ENCODE measurements at regions not wholly inside any gene's neighbourhood (a gene's known extent, or its start where the extent isn't known, plus 50 kb on each side); places are given as distances from the start of the nearest gene placed in this dataset.

GRCh38 chr11:134749040-134749839, 337.2 kb upstream of the B3GAT1 start:
- TF ChIP-seq MAX (IDR thresholded peaks at IDR 0.05) = no peak
- TF ChIP-seq CTCF (IDR thresholded peaks at IDR 0.05 in 2 of 3, conservative IDR thresholded peaks at IDR 0.05 in 1 of 3; ENCODE audit: borderline replicate concordance in 1 of 3, insufficient read depth in 1 of 3, low read depth in 2 of 3, low read length in 2 of 3) = no peak
- no peak for TF ChIP-seq REST (IDR thresholded peaks at IDR 0.05; ENCODE audit: low read depth)
- no peak for TF ChIP-seq SIN3A (IDR thresholded peaks at IDR 0.05; ENCODE audit: low read depth)
- no peak for TF ChIP-seq EZH2 (IDR thresholded peaks at IDR 0.05)
- no peak for TF ChIP-seq ZNF274 (IDR thresholded peaks at IDR 0.05; ENCODE audit: low read depth, low read length)
- no peak for TF ChIP-seq SP1 (IDR thresholded peaks at IDR 0.05; ENCODE audit: low read depth)
- TF ChIP-seq YY1 (IDR thresholded peaks at IDR 0.05; ENCODE audit: extremely low read depth, insufficient replicate concordance, low read depth, low read length) = no peak
- no peak for TF ChIP-seq EZH2phosphoT487 (IDR thresholded peaks at IDR 0.05; ENCODE audit: borderline replicate concordance)
- no peak for TF ChIP-seq POLR2AphosphoS5 (IDR thresholded peaks at IDR 0.05; ENCODE audit: low read depth, low read length)
- no peak for TF ChIP-seq POLR2A (IDR thresholded peaks at IDR 0.05; ENCODE audit: borderline replicate concordance, extremely low read depth, insufficient read depth, insufficient read length)
- no peak for TF ChIP-seq EGR1 (IDR thresholded peaks at IDR 0.05; ENCODE audit: low read depth)
- TF ChIP-seq ZBTB33 (IDR thresholded peaks at IDR 0.05; ENCODE audit: extremely low read depth, insufficient replicate concordance, low read length) = no peak
- no peak for TF ChIP-seq ATF3 (IDR thresholded peaks at IDR 0.05)

All from HCT116 (cell line).